NB4 (cell line): ENCODE measurements at regions not wholly inside any gene's neighbourhood (a gene's known extent, or its start where the extent isn't known, plus 50 kb on each side); places are given as distances from the start of the nearest gene placed in this dataset.

Source experiments
- CTCF ChIP-seq: IDR thresholded peaks from one replicate; pipeline ENCODE4 v1.5.1; 2012; ENCODE audit warnings: low read depth, low read length
- MYC ChIP-seq: IDR thresholded peaks from 2 replicates; pipeline ENCODE4 v1.6.1; 2011; ENCODE audit warnings: low read depth, low read length
- POLR2A ChIP-seq: IDR thresholded peaks from 2 replicates; pipeline ENCODE4 v1.6.1; 2011; ENCODE audit warnings: mild to moderate bottlenecking; ENCODE audit not compliant: insufficient read length; ENCODE audit errors: extremely low read depth
- TF ChIP-seq, protein P1 (sequence below): IDR thresholded peaks from 2 replicates; pipeline ENCODE4 v1.6.1; 2011; ENCODE audit warnings: low read depth, low read length

DNA sequence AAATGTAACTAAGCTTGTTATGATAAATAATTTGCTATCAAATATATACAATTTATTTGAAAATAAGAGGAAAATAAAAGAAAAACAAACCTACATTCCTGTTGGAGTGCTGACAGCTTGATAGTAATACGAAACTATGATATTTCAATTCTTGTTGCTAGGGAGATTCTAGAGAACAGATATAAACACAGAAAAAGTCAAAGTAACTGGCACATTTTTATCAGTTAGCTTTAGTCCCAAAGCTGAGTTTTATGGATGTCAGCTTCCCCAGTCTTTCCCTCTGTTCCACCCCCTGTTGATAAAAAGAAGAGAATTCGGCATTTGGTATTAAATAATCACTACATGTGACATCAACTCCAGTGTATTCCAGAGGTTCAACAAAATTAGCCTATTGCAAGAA, 1134.0 kb downstream of the XPNPEP1 start:
- TF ChIP-seq CTCF (no peak), POLR2A (no peak), MYC (no peak)
- TF ChIP-seq, protein P1, sequence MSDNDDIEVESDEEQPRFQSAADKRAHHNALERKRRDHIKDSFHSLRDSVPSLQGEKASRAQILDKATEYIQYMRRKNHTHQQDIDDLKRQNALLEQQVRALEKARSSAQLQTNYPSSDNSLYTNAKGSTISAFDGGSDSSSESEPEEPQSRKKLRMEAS: no peak
